ENCODE measurements at regions not wholly inside any gene's neighbourhood (a gene's known extent, or its start where the extent isn't known, plus 50 kb on each side); places are given as distances from the start of the nearest gene placed in this dataset.

DNA sequence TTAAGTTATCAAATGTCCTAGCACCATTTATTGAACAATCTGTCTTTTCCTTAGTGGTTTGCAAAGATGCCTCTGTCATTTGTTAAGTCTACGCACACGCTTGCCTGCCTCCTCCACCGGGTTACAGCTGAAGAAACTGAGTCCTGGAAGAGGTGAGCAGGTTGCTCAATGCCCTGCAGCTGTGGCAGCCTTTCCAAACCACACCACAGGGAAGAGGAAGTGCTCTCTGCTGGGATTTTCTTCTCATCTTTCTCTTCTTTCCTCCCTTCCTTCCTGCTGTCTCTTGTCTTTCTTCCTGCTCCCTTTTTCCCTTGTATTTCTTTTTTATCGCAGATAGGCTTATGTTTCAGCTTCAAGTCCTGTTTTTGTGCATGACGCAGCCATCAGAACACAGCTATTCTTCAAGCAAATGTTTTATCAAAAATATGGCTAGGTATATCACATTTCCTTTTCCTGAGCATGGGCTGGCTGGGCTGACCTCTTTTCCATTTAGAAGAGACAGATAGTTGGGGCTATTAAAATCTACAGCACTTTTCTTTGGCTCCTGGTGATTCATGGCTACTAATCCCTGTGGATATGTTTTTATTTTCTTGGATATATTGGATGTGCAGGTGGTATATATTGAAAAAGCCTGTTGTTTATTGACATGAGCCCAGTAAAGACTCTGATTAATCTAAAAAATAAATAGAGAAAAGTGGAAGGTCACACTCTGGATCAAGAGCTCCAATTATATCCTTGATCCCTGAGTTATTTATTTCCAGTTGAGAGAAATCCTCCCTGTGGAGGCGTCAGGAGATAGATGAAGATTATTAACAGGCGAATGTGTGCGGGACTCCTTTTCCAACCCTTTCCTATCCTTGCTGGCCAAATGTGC is 214.6 kb downstream of the TSN start:
- ATAC-seq (no peak), DNase-seq (no peak)
- no peak overlapping the region for H3K4me3 Mint-ChIP-seq
- peaks cover 16% of the 10 kb centered on the region for H3K27me3 Mint-ChIP-seq
- CTCF ChIA-PET = interaction anchor here (1.2 kb wide), 1 partner anchor 159 kb away, joined by 3 read pairs; no protein-coding TSS in a partner anchor
- H3K36me3 Mint-ChIP-seq = no peaks in the 10 kb centered on the region
- no peaks in the 10 kb centered on the region for H3K9me3 Mint-ChIP-seq (ENCODE audit: low read depth)
- no peaks in the 10 kb centered on the region for H3K4me1 Mint-ChIP-seq
- H3K27ac Mint-ChIP-seq = no peak overlapping the region

DNA sequence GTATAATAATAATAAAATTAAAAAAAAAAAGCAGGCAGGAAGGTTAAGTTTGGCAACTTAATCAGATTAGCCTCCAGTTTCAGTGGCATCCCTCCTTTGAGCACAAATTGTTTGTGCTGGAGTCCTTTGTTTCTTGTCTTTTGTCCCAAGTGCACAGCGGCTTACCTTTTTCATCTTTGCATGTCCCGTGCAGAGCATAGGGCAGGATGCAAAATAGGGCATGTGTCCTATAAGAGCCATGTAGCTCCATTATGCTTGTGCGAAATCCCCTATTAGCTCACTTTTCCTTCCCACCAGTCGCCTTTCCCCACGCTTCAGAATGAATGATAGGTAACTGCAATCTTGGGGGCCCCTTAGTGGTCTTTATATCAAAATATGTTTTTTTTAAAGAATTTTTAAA is 216.8 kb downstream of the TSN start:
- Mint-ChIP-seq H3K4me3 (no peak overlapping the region), H3K4me1 (no peaks in the 10 kb centered on the region), H3K9me3 (ENCODE audit: low read depth) (no peaks in the 10 kb centered on the region), H3K36me3 (no peaks in the 10 kb centered on the region), H3K27me3 (peaks cover 16% of the 10 kb centered on the region), H3K27ac (no peak overlapping the region)
- DNase-seq (no peak), ATAC-seq (no peak)
- CTCF ChIA-PET = no interaction called here

DNA sequence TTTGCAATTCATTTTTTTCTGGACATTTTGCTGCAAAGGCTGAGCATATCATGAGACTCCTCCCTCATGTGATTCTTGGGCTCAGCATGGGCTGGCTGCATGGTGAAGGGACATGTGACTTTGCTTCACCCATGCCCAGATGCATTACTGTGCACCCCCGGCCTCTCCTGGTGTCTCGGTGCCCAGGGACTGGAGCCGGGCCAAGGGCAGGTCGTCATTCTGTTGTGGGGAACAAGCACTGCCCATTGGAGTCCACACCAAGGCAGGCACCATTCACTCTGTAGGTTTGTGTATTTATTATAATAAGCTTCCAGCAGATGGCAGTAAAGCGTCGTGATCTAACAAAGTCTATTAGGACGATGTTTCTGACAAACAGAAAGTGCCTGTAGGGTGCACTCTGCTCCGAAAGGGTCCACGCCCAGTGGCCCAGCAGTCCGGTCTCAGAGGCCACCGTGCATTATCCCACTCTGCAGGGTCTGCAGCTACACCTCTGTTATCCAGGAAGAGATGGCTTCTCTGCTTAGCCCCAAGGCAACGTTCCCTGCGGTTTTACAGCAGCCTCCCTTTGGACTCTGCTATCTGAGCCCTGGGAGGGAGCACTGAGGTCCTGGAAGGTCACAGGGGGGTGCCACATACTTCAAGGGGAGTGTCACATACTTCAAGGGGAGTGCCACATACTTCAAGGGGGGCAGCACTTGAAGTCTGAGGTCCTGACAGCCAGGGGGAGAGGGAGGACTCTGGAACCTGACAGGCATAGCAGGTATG is 219.6 kb downstream of the TSN start:
- no peaks in the 10 kb centered on the region for H3K4me1 Mint-ChIP-seq
- DNase-seq (peak; percentile 55), ATAC-seq (peak; percentile 95)
- H3K4me3 Mint-ChIP-seq = peak overlapping the region; percentile 61
- no peaks in the 10 kb centered on the region for H3K36me3 Mint-ChIP-seq
- no peak overlapping the region for H3K27ac Mint-ChIP-seq
- peaks cover 3% of the 10 kb centered on the region for H3K27me3 Mint-ChIP-seq
- CTCF ChIA-PET = interaction anchor here (0.6 to 1.4 kb wide), 5 partner anchors 9 to 181 kb away, joined by 3 read pairs; no protein-coding TSS in a partner anchor
- no peaks in the 10 kb centered on the region for H3K9me3 Mint-ChIP-seq (ENCODE audit: low read depth)

DNA sequence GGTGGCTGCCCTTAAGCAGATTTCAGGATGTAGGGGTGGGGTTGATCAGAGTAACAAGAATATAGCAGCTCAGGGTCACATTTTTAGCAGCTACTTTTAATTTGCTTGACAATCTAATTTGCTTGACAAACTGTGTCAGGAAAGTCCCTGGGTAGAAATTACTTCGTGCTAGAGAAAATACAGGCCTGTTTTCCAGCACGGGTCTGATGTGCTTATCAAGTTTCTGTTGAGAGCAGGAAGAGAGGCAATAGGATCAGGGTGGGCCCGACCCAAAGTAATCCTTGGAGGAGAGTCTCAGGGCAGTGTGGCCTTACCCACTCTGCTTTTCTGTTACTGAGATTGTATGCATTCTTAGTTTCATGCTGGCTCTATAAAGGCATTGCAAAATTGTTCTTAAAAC is 221.5 kb downstream of the TSN start:
- CTCF ChIA-PET = no interaction called here
- no peak for DNase-seq
- no peak overlapping the region for H3K4me3 Mint-ChIP-seq
- ATAC-seq = no peak
- H3K4me1 Mint-ChIP-seq = no peaks in the 10 kb centered on the region
- H3K36me3 Mint-ChIP-seq = no peaks in the 10 kb centered on the region
- H3K27ac Mint-ChIP-seq = no peak overlapping the region
- H3K9me3 Mint-ChIP-seq (ENCODE audit: low read depth) = no peaks in the 10 kb centered on the region
- peaks cover 2% of the 10 kb centered on the region for H3K27me3 Mint-ChIP-seq

DNA sequence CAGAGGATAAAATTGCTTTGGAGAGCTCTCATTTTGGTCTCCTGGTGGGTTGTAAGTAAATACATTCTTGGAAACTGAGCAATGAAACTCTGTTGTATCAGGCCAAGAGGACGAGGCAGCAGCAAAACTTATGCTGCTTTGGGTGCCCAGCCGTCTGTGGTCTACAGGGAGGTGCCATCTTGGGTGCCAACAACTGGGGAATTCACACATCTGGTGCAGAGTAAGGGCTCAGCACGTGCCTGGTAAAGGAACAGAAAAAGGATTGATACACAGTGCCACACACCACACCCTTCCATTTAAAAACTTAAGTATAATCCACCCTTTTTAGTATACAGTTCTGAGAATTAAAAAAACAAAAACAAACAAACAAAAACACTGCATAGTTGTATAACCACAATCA is 221.9 kb downstream of the TSN start:
- H3K36me3 Mint-ChIP-seq = no peaks in the 10 kb centered on the region
- ATAC-seq = no peak
- no peak overlapping the region for H3K27ac Mint-ChIP-seq
- H3K9me3 Mint-ChIP-seq (ENCODE audit: low read depth) = no peaks in the 10 kb centered on the region
- CTCF ChIA-PET = no interaction called here
- H3K27me3 Mint-ChIP-seq = peaks cover 2% of the 10 kb centered on the region
- no peak overlapping the region for H3K4me3 Mint-ChIP-seq
- H3K4me1 Mint-ChIP-seq = no peaks in the 10 kb centered on the region
- DNase-seq = no peak

DNA sequence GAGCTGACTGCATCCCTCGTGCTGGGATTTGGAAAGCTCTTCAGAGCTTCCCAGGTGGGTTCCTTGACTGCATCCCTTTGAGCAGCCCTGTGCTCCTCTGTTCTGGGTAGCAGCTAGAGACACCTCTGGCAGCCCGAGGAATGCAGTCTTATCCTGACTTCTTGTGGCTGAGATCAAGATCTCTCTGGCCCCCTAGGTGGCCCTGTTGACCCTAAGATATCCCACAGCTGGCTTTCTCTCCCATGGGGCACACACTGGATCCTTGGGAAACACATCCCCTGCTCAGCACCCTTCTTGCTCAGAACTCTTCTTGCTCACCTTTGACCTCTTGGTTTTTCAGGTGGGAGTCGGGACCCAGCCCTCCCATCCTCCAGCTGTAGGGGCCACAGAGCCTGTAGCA is 237.2 kb downstream of the TSN start:
- no peaks in the 10 kb centered on the region for H3K9me3 Mint-ChIP-seq (ENCODE audit: low read depth)
- no peak overlapping the region for H3K4me3 Mint-ChIP-seq
- H3K27ac Mint-ChIP-seq = no peak overlapping the region
- DNase-seq (no peak), ATAC-seq (no peak)
- H3K4me1 Mint-ChIP-seq = no peaks in the 10 kb centered on the region
- no peaks in the 10 kb centered on the region for H3K36me3 Mint-ChIP-seq
- H3K27me3 Mint-ChIP-seq = peaks cover 6% of the 10 kb centered on the region
- CTCF ChIA-PET = no interaction called here

DNA sequence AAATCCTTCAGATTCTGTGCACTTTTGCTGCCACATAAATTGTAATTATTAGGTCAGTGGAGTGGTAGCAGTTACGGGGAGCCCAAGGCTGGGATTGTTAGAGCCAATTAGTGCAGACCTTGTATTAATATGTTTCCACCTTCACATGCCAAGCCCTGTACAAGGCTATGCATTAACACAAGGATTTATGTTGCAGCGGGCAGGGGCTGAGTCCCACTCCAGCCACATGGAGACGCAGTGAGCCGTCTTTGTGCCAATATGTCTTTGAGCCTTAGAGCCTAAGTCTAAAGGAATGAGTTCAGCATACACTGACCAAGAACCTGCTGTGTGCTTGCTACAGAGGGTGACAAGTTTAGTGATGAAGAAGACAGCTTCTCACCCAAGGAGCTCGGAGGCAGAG is 238.2 kb downstream of the TSN start:
- DNase-seq (no peak), ATAC-seq (no peak)
- H3K9me3 Mint-ChIP-seq (ENCODE audit: low read depth) = no peaks in the 10 kb centered on the region
- H3K4me3 Mint-ChIP-seq = no peak overlapping the region
- CTCF ChIA-PET = no interaction called here
- H3K36me3 Mint-ChIP-seq = no peaks in the 10 kb centered on the region
- no peak overlapping the region for H3K27ac Mint-ChIP-seq
- H3K27me3 Mint-ChIP-seq = peaks cover 4% of the 10 kb centered on the region
- H3K4me1 Mint-ChIP-seq = no peaks in the 10 kb centered on the region

DNA sequence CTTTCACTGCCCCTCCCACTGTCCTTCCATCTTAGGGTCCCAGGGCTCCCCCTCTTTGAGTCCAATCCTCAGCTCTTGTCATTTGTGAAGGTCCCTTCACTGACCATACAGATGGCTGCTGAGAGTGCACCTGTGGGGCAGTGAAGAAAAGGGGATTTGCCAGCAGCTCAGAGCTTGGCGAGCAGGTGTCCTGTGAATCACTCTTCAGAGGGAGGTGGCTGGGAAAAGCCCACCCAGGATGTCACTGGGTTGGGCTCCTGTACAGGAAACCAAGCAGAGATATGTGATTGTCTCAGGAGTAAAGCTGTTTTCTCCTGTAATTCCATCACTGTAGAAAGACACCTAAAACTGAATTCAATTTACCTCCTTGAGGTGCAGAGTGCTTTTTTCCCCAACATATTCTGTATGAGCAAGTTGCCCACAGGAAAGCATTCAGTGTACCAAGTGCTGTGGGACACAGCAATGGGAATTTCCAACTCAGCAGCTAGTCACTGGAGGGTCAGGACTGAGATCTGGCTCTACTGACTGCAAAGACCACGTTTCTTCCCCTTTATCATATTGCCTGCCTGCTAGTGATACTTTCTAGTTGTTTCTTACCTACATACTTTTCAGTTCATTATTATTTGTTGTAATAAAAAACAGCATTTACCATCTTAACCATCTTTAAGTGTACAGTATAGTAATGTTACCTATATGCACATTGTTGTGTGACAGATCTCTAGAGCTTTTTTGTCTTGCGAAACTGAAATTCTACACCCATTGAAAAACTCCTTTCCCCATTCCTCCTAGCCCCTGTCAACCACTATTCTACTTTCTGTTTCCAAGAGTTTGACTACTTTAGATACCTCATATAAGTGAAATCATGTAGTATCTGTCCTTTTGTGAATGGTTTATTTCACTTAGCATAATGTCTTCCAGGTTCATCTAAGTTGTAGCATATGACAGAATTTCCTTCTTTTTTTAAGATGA is 239.1 kb downstream of the TSN start:
- Mint-ChIP-seq H3K36me3 (no peaks in the 10 kb centered on the region), H3K4me1 (no peaks in the 10 kb centered on the region), H3K4me3 (no peak overlapping the region), H3K27me3 (peaks cover 4% of the 10 kb centered on the region), H3K27ac (no peak overlapping the region), H3K9me3 (ENCODE audit: low read depth) (no peaks in the 10 kb centered on the region)
- ATAC-seq (no peak), DNase-seq (no peak)
- CTCF ChIA-PET = no interaction called here

DNA sequence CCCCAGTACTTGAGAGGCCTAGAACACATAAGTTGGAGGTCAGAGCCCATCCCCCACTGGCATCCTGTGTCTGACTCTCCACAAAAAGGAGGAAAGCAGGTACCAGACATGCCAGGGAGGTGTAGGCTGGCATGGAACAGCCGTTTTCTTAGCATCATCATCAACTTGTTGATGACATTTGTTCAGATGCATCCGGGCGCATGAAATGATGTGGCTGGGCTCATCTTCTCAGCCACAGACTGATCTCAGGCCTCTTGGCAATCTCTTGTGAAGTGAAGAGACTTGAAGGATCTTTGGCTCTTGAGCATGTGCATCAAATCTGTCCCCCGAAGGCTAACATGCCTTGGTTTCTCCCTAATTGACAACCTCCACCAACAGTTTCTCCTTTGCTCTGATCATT is 243.3 kb downstream of the TSN start:
- CTCF ChIA-PET = no interaction called here
- H3K36me3 Mint-ChIP-seq = no peaks in the 10 kb centered on the region
- H3K4me3 Mint-ChIP-seq = no peak overlapping the region
- H3K27ac Mint-ChIP-seq = no peak overlapping the region
- ATAC-seq = no peak
- H3K9me3 Mint-ChIP-seq (ENCODE audit: low read depth) = no peaks in the 10 kb centered on the region
- no peaks in the 10 kb centered on the region for H3K4me1 Mint-ChIP-seq
- peaks cover 4% of the 10 kb centered on the region for H3K27me3 Mint-ChIP-seq
- DNase-seq = no peak

DNA sequence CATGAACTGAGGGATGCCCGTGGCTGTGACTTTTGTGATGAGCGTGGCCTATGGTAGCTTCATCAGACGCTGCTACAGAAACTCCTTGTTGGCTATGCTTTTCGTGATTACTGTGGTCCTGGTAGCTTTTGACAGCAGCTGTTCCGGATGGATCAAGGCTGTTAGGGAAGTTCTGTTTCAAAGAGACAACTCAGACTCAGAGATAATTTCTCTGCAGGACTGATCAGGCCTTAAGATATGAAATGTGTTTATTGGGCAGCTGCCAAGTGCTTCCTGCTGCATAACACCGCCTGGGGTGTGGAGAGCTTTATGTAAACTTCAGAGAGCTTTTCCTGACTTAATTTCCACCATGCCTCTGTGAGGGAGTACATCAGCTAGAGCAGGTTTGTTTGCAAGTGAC is 243.8 kb downstream of the TSN start:
- DNase-seq (no peak), ATAC-seq (no peak)
- Mint-ChIP-seq H3K36me3 (no peaks in the 10 kb centered on the region), H3K27ac (no peak overlapping the region), H3K4me3 (no peak overlapping the region), H3K27me3 (peaks cover 4% of the 10 kb centered on the region), H3K4me1 (no peaks in the 10 kb centered on the region), H3K9me3 (ENCODE audit: low read depth) (no peaks in the 10 kb centered on the region)
- CTCF ChIA-PET = no interaction called here

DNA sequence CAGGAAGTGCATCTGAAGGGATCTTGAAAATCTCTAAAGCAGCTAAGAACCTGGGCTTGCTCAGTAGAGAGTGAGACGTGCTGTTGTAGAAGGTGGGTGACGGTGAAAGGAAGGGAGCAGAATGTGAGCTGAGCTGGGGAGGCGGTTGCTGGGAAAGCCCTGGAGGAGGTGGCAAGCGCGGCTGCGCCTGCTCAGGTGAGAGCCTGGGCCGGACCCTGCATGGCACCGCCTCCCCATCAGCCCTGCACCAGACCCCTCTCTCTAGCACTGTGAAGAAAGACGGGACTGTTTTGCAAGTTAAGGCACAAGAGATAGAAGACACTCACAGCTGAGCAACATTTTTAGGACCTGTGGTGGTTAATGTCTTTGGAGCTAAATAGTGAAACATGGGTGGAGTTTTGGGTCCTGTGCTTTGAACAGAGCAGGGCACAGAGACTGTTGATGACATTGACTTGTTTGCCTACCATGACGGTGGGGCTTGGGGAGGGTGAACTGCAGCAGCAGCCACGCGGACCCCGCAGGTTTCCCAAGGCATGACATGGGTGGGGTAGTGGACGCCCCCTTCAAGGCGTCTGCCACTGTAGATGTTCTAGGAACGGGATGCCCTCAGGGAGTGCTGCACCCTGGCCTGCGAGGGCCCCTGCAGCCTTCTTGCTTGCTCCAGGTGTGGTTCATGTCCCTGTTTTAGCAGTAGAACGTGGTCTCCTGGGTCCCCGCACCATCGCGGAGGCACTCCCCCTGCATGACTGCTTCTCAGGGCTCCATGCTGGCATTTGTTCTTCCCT is 245.3 kb downstream of the TSN start:
- no peak overlapping the region for H3K27ac Mint-ChIP-seq
- no peak overlapping the region for H3K4me3 Mint-ChIP-seq
- H3K4me1 Mint-ChIP-seq = no peaks in the 10 kb centered on the region
- CTCF ChIA-PET = no interaction called here
- peaks cover under 1% of the 10 kb centered on the region for H3K27me3 Mint-ChIP-seq
- H3K36me3 Mint-ChIP-seq = no peaks in the 10 kb centered on the region
- DNase-seq (no peak), ATAC-seq (no peak)
- no peaks in the 10 kb centered on the region for H3K9me3 Mint-ChIP-seq (ENCODE audit: low read depth)

DNA sequence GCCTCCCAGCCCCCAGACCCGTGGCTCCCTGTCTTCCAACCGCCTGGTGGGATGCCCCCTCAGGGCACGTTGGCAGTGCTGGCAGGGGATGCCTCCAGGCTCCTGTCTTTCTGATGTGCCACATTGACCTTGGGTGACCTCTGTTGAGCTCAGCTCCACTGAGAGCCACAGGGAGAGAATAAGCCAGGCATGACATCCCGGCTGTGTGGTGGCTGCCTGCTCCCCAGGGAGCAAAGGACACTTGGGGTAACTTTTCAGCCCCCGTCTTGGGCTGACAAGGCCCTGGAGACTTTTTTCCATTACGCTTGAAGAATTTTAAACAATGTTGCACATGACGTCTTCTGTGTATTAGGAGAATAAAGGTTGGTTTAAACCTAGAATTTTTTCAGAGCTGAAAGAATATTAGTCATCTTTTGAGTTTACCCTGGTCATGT is 246.0 kb downstream of the TSN start:
- H3K4me1 Mint-ChIP-seq = no peaks in the 10 kb centered on the region
- DNase-seq = no peak
- CTCF ChIA-PET = interaction anchor here (0.7 kb wide), 1 partner anchor 26 kb away, joined by 3 read pairs; no protein-coding TSS in a partner anchor
- ATAC-seq = no peak
- H3K27ac Mint-ChIP-seq = no peak overlapping the region
- H3K4me3 Mint-ChIP-seq = no peak overlapping the region
- H3K27me3 Mint-ChIP-seq = peaks cover 3% of the 10 kb centered on the region
- H3K9me3 Mint-ChIP-seq (ENCODE audit: low read depth) = no peaks in the 10 kb centered on the region
- no peaks in the 10 kb centered on the region for H3K36me3 Mint-ChIP-seq
